Prostate gland (tissue), 2 donors: ENCODE measurements at regions not wholly inside any gene's neighbourhood (a gene's known extent, or its start where the extent isn't known, plus 50 kb on each side); places are given as distances from the start of the nearest gene placed in this dataset.
A peak's percentile ranks its signal among the peaks of the same experiment; 100 is the strongest.
"Not testable (repeated sequence)": the region's sequence is repeated elsewhere in the genome, so short reads cannot be mapped to it uniquely, and the experiment has no call there.

Source experiments
- DNase-seq: peaks from one replicate; pipeline ENCODE4 v3.0.0-alpha.2; 2019; ENCODE audit warnings: low spot score
- H3K27ac ChIP-seq, 2 donors: fragments of 200-600 bp; sonication (generic); 2 replicates each; pipeline ENCODE4 v1.5.1; 2017 to 2019
- H3K27me3 ChIP-seq: fragments of 200-600 bp; sonication (generic); replicated peaks from 2 replicates; pipeline ENCODE4 v1.5.1; 2019; ENCODE audit not compliant: insufficient read depth
- H3K36me3 ChIP-seq, 2 donors: fragments of 200-600 bp; sonication (generic); 1 replicate in 1 of 2; 2 replicates in 1 of 2; pipeline versions ENCODE4 v1.5.1 to v1.8.1; 2017 to 2019
- H3K4me1 ChIP-seq: fragments of 200-600 bp; sonication (generic); replicated peaks from 2 replicates; pipeline ENCODE4 v1.5.1; 2019
- H3K4me3 ChIP-seq, 2 donors: fragments of 200-600 bp; sonication (generic); 2 replicates each; pipeline ENCODE4 v1.5.1; 2017 to 2019
- H3K9me3 ChIP-seq: fragments of 200-600 bp; sonication (generic); 2 replicates; pipeline ENCODE4 v1.5.1; 2017
- CTCF ChIP-seq, 4 experiments: fragments of 200-600 bp in 2 of 4; fragments of 450-650 bp in 2 of 4; sonication (generic) in 2 of 4; IDR thresholded peaks; 1 replicate in 3 of 4; 2 replicates in 1 of 4; pipeline ENCODE4 v1.5.1; 2016 to 2019; ENCODE audit warnings: antibody characterized with exemption in 4 of 4, mild to moderate bottlenecking in 2 of 4, moderate library complexity in 2 of 4
- POLR2A ChIP-seq: fragments of 450-650 bp; IDR thresholded peaks from one replicate; pipeline ENCODE4 v1.6.1; 2016; ENCODE audit warnings: antibody characterized with exemption, mild to moderate bottlenecking
- POLR2AphosphoS5 ChIP-seq: sonication (generic); formaldehyde crosslinking; IDR thresholded peaks from one replicate; pipeline ENCODE4 v1.6.1; 2017; ENCODE audit warnings: antibody characterized with exemption
- WGBS: methylation state at CpG from one replicate; pipeline ENCODE4 v1.1.5; 2018; 5-methylcytosine and 5-hydroxymethylcytosine counted together
- intact Hi-C: fragments of 100-400 bp; cut with DNase I; formaldehyde crosslinking; loops from one replicate; pipeline ENCODE4 v1.14.2; 2022

- no peaks in the 10 kb centered on the region for H3K9me3 ChIP-seq
- no peak overlapping the region for H3K27ac ChIP-seq
- peak; percentile 32 for TF ChIP-seq POLR2AphosphoS5
- TF ChIP-seq CTCF (IDR thresholded peaks at IDR 0.05) = no peak
- intact Hi-C loops = no loop called here
- H3K4me3 ChIP-seq = no peak overlapping the region
- no peak for DNase-seq
- 21% methylated on average over 5 of the region's 5 CpGs for WGBS
- no peaks in the 10 kb centered on the region for H3K36me3 ChIP-seq
- no peaks in the 10 kb centered on the region for H3K27me3 ChIP-seq
- no peaks in the 10 kb centered on the region for H3K4me1 ChIP-seq
Measured at GRCh38 chr10:33478089-33478674, 143.7 kb upstream of the NRP1 start.

GRCh38 chr10:33477291-33478088, 143.0 kb upstream of the NRP1 start:
- no peak for TF ChIP-seq POLR2AphosphoS5
- TF ChIP-seq CTCF (IDR thresholded peaks at IDR 0.05) = no peak
- TF ChIP-seq POLR2A = no peak
- 57% methylated on average over 7 of the region's 7 CpGs for WGBS
- no peak for DNase-seq
- H3K4me1 ChIP-seq = no peaks in the 10 kb centered on the region
- H3K36me3 ChIP-seq = no peaks in the 10 kb centered on the region
- H3K27me3 ChIP-seq = no peaks in the 10 kb centered on the region
- H3K27ac ChIP-seq = no peak overlapping the region
- no peaks in the 10 kb centered on the region for H3K9me3 ChIP-seq
- no peak overlapping the region for H3K4me3 ChIP-seq
- intact Hi-C loops = no loop called here

- DNase-seq = no peak
- intact Hi-C loops = no loop called here
- Histone ChIP-seq H3K27ac (no peak overlapping the region), H3K9me3 (no peaks in the 10 kb centered on the region), H3K27me3 (no peaks in the 10 kb centered on the region), H3K4me3 (no peak overlapping the region), H3K4me1 (no peaks in the 10 kb centered on the region), H3K36me3 (no peaks in the 10 kb centered on the region)
- TF ChIP-seq POLR2AphosphoS5 (no peak), POLR2A (no peak), CTCF (IDR thresholded peaks at IDR 0.05) (no peak)
- WGBS = 95% methylated on average over 13 of the region's 13 CpGs
Measured at GRCh38 chr10:33476757-33477273, 142.3 kb upstream of the NRP1 start.

- Histone ChIP-seq H3K9me3 (no peaks in the 10 kb centered on the region), H3K27me3 (no peaks in the 10 kb centered on the region), H3K4me3 (no peak overlapping the region), H3K27ac (no peak overlapping the region), H3K36me3 (no peaks in the 10 kb centered on the region), H3K4me1 (no peaks in the 10 kb centered on the region)
- WGBS = 93% methylated on average over 3 of the region's 3 CpGs
- TF ChIP-seq CTCF (IDR thresholded peaks at IDR 0.05) (no peak), POLR2A (no peak), POLR2AphosphoS5 (no peak)
- intact Hi-C loops = no loop called here
- no peak for DNase-seq
Measured at GRCh38 chr10:33473688-33474087, 139.2 kb upstream of the NRP1 start.

GRCh38 chr10:33468006-33468405, 133.5 kb upstream of the NRP1 start:
- WGBS = 89% methylated on average over 24 of the region's 28 CpGs
- H3K27ac ChIP-seq, H3K4me3 ChIP-seq, DNase-seq, H3K4me1 ChIP-seq, intact Hi-C loops, H3K27me3 ChIP-seq, H3K36me3 ChIP-seq, H3K9me3 ChIP-seq: not testable (repeated sequence)
